H9 (cell line): ENCODE measurements at regions not wholly inside any gene's neighbourhood (a gene's known extent, or its start where the extent isn't known, plus 50 kb on each side); places are given as distances from the start of the nearest gene placed in this dataset.

Experiments used
- DNase-seq: peaks from one replicate; pipeline ENCODE4 v3.0.0-alpha.2; 2017
- H2AFZ ChIP-seq: one replicate; pipeline ENCODE4 v1.6.1; 2013; ENCODE audit warnings: mild to moderate bottlenecking, low read length, control low read depth, moderate library complexity
- H2AK5ac ChIP-seq: 2 replicates; pipeline ENCODE4 v1.6.1; 2013; ENCODE audit warnings: low read length, control low read depth, mixed read lengths; ENCODE audit not compliant: insufficient read length
- H2BK120ac ChIP-seq: one replicate; pipeline ENCODE4 v1.6.1; 2013; ENCODE audit warnings: low read depth, mild to moderate bottlenecking, low read length, control low read depth, inconsistent platforms; ENCODE audit not compliant: poor library complexity, severe bottlenecking
- H2BK12ac ChIP-seq: 2 replicates; pipeline ENCODE4 v1.6.1; 2013; ENCODE audit warnings: low read length, control low read depth, mixed read lengths, low read depth; ENCODE audit not compliant: insufficient read length
- H2BK15ac ChIP-seq: 2 replicates; pipeline ENCODE4 v1.6.1; 2013; ENCODE audit warnings: low read depth, low read length, control low read depth
- H2BK20ac ChIP-seq: one replicate; pipeline ENCODE4 v1.6.1; 2013; ENCODE audit warnings: low read depth, mild to moderate bottlenecking, low read length, control low read depth, inconsistent platforms; ENCODE audit not compliant: poor library complexity, severe bottlenecking
- H2BK5ac ChIP-seq: 2 replicates; pipeline ENCODE4 v1.6.1; 2013; ENCODE audit warnings: low read length, control low read depth, mixed read lengths; ENCODE audit not compliant: insufficient read length
- H3K14ac ChIP-seq: 2 replicates; pipeline ENCODE4 v1.6.1; 2013; ENCODE audit warnings: low read length, control low read depth; ENCODE audit not compliant: insufficient read depth
- H3K18ac ChIP-seq: 2 replicates; pipeline ENCODE4 v1.6.1; 2013; ENCODE audit warnings: low read depth, mild to moderate bottlenecking, mixed read lengths, low read length, control low read depth; ENCODE audit not compliant: insufficient read length
- H3K23ac ChIP-seq: 2 replicates; pipeline ENCODE4 v1.6.1; 2013; ENCODE audit warnings: low read length, control low read depth, mixed read lengths, low read depth; ENCODE audit not compliant: insufficient read length
- H3K23me2 ChIP-seq: 2 replicates; pipeline ENCODE4 v1.6.1; 2013; ENCODE audit warnings: low read depth, mild to moderate bottlenecking, mixed read lengths, low read length, control low read depth; ENCODE audit not compliant: insufficient read length, poor library complexity, severe bottlenecking
- H3K27ac ChIP-seq: 2 replicates; pipeline ENCODE4 v1.5.1; 2013; ENCODE audit warnings: low read length, control low read depth, mixed read lengths, low read depth; ENCODE audit not compliant: insufficient read length
- H3K27me3 ChIP-seq: 2 replicates; pipeline ENCODE4 v1.6.1; 2013; ENCODE audit warnings: low read length, control low read depth, inconsistent platforms; ENCODE audit not compliant: insufficient read depth
- H3K4ac ChIP-seq: 2 replicates; pipeline ENCODE4 v1.6.1; 2013; ENCODE audit warnings: low read depth, mild to moderate bottlenecking, control low read depth, inconsistent platforms, low read length, moderate library complexity
- H3K4me1 ChIP-seq: 2 replicates; pipeline ENCODE4 v1.6.1; 2013; ENCODE audit warnings: low read length, control low read depth, inconsistent platforms; ENCODE audit not compliant: insufficient read depth
- H3K4me2 ChIP-seq: 2 replicates; pipeline ENCODE4 v1.6.1; 2013; ENCODE audit warnings: low read length, control low read depth, mixed read lengths; ENCODE audit not compliant: insufficient read length, insufficient read depth
- H3K56ac ChIP-seq: 2 replicates; pipeline ENCODE4 v1.6.1; 2013; ENCODE audit warnings: low read depth, mild to moderate bottlenecking, mixed read lengths, low read length, control low read depth; ENCODE audit not compliant: insufficient read length
- H3K79me1 ChIP-seq: 2 replicates; pipeline ENCODE4 v1.6.1; 2013; ENCODE audit warnings: low read depth, mild to moderate bottlenecking, moderate library complexity, low read length, control low read depth, inconsistent platforms; ENCODE audit not compliant: insufficient read depth, poor library complexity, severe bottlenecking
- H3K79me2 ChIP-seq: 2 replicates; pipeline ENCODE4 v1.6.1; 2013; ENCODE audit warnings: low read length, control low read depth, inconsistent platforms; ENCODE audit not compliant: insufficient read depth
- H3K9ac ChIP-seq: 2 replicates; pipeline ENCODE4 v1.6.1; 2013; ENCODE audit warnings: low read length, control low read depth, mixed read lengths; ENCODE audit not compliant: insufficient read length; ENCODE audit errors: extremely low read depth
- H3K9me3 ChIP-seq: one replicate; pipeline ENCODE4 v1.6.1; 2013; ENCODE audit warnings: low read depth, low read length, inconsistent platforms; ENCODE audit not compliant: control insufficient read depth
- H3T11ph ChIP-seq: one replicate; pipeline ENCODE4 v1.6.1; 2013; ENCODE audit warnings: mild to moderate bottlenecking, low read length, control low read depth, inconsistent platforms
- H4K20me1 ChIP-seq: one replicate; pipeline ENCODE4 v1.6.1; 2013; ENCODE audit not compliant: control insufficient read depth, insufficient read length, insufficient read depth
- H4K5ac ChIP-seq: 2 replicates; pipeline ENCODE4 v1.6.1; 2013; ENCODE audit warnings: low read depth, mild to moderate bottlenecking, mixed read lengths, low read length, control low read depth; ENCODE audit not compliant: insufficient read length
- H4K8ac ChIP-seq: replicated peaks from 2 replicates; pipeline ENCODE4 v1.6.1; 2013; ENCODE audit warnings: low read length, control low read depth, mixed read lengths, low read depth; ENCODE audit not compliant: insufficient read length
- H4K91ac ChIP-seq: 2 replicates; pipeline ENCODE4 v1.6.1; 2013; ENCODE audit warnings: low read depth, mild to moderate bottlenecking, moderate library complexity, mixed read lengths, low read length, control low read depth; ENCODE audit not compliant: insufficient read length
- H3K27ac Mint-ChIP-seq, 3 experiments: 2 replicates in 2 of 3; 3 replicates in 1 of 3; pipeline ENCODE4 v1.8.0; 2020 to 2021; ENCODE audit warnings: mixed read lengths in 3 of 3, mild to moderate bottlenecking in 1 of 3, moderate library complexity in 1 of 3
- H3K27me3 Mint-ChIP-seq: 2 replicates; pipeline ENCODE4 v1.8.0; 2021; ENCODE audit warnings: low read depth, mild to moderate bottlenecking, moderate library complexity, mixed read lengths
- H3K36me3 Mint-ChIP-seq, 3 experiments: 2 replicates in 2 of 3; 3 replicates in 1 of 3; pipeline ENCODE4 v1.8.0; 2020 to 2021; ENCODE audit warnings: low read depth in 3 of 3, mixed read lengths in 3 of 3; ENCODE audit not compliant: insufficient read depth in 1 of 3
- H3K4me1 Mint-ChIP-seq, 2 experiments: 2 replicates each; pipeline ENCODE4 v1.8.0; 2020; ENCODE audit warnings: mixed read lengths in 2 of 2
- H3K4me3 Mint-ChIP-seq, 2 experiments: 2 replicates in 1 of 2; 3 replicates in 1 of 2; pipeline ENCODE4 v1.8.0; 2020 to 2021; ENCODE audit warnings: mild to moderate bottlenecking in 2 of 2, mixed read lengths in 2 of 2, moderate library complexity in 1 of 2
- H3K9me3 Mint-ChIP-seq, 2 experiments: 2 replicates in 1 of 2; 3 replicates in 1 of 2; pipeline ENCODE4 v1.8.0; 2020; ENCODE audit warnings: mild to moderate bottlenecking in 2 of 2, mixed read lengths in 2 of 2, moderate library complexity in 1 of 2
- CTCF ChIP-seq: fragments of 200-600 bp; sonication (generic); conservative IDR thresholded peaks from 3 replicates; pipeline ENCODE4 v1.8.0; 2021; ENCODE audit warnings: antibody characterized with exemption, mild to moderate bottlenecking
- WGBS: extraction: QIAGEN DNeasy Blood & Tissue Kit; methylation state at CpG from one replicate; pipeline ENCODE4 v1.1.7; 2013; ENCODE audit warnings: missing lambda C conversion rate, low lambda C conversion rate, mixed read lengths; ENCODE audit not compliant: insufficient read length; ENCODE audit errors: extremely low coverage; 5-methylcytosine and 5-hydroxymethylcytosine counted together

- TF ChIP-seq CTCF: no peak
- no peaks in the 10 kb centered on the region for H3K9me3 ChIP-seq
- no peak overlapping the region for H3K23ac ChIP-seq
- no peak overlapping the region for H3K14ac ChIP-seq
- peaks cover 3 to 6% of the 10 kb centered on the region in 2 experiments; a peak in 2 of 5 replicates for H3K9me3 Mint-ChIP-seq
- H3K27ac ChIP-seq: no peak overlapping the region
- H4K5ac ChIP-seq: no peak overlapping the region
- H3K9ac ChIP-seq: no peak overlapping the region
- H2BK120ac ChIP-seq: no peak overlapping the region
- no peak overlapping the region for H3K27ac Mint-ChIP-seq
- no peak overlapping the region for H2BK5ac ChIP-seq
- H2AK5ac ChIP-seq: no peak overlapping the region
- no CpG with 5 or more reads among the region's 2 CpGs for WGBS
- DNase-seq: no peak
- no peak overlapping the region for H4K91ac ChIP-seq
- no peak overlapping the region for H4K8ac ChIP-seq
- no peak overlapping the region for H3K18ac ChIP-seq
- H3K4me3 Mint-ChIP-seq: no peak overlapping the region
- H2BK15ac ChIP-seq: no peak overlapping the region
- H3K79me2 ChIP-seq: no peaks in the 10 kb centered on the region
- H3K56ac ChIP-seq: no peak overlapping the region
- no peak overlapping the region for H3K4me2 ChIP-seq
- no peaks in the 10 kb centered on the region for H3K36me3 Mint-ChIP-seq
- no peak overlapping the region for H2BK20ac ChIP-seq
- H2BK12ac ChIP-seq: no peak overlapping the region
- H3K4me1 Mint-ChIP-seq: no peaks in the 10 kb centered on the region
- no peaks in the 10 kb centered on the region for H3K27me3 Mint-ChIP-seq
- H3K4me1 ChIP-seq: no peaks in the 10 kb centered on the region
- no peak overlapping the region for H3K4ac ChIP-seq
- no peaks in the 10 kb centered on the region for H4K20me1 ChIP-seq
- H3K23me2 ChIP-seq: no peaks in the 10 kb centered on the region
- no peaks in the 10 kb centered on the region for H3K27me3 ChIP-seq
- no peaks in the 10 kb centered on the region for H3K79me1 ChIP-seq
- no peak overlapping the region for H2AFZ ChIP-seq
- H3T11ph ChIP-seq: no peak overlapping the region
These were observed 56.7 kb upstream of the KTN1 start for GRCh38 chr14:55523321-55523720.
